Keratinocyte (primary cell): ENCODE measurements at regions not wholly inside any gene's neighbourhood (a gene's known extent, or its start where the extent isn't known, plus 50 kb on each side); places are given as distances from the start of the nearest gene placed in this dataset.
"Not testable (repeated sequence)": the region's sequence is repeated elsewhere in the genome, so short reads cannot be mapped to it uniquely, and the experiment has no call there.

Experiments used
- DNase-seq: peaks from one replicate; pipeline ENCODE4 v3.0.0-alpha.2; 2011; ENCODE audit warnings: low read depth, missing footprints, low spot score
- FAIRE-seq: peaks from 2 replicates; lab custom pipeline; 2011; peaks lifted over from hg19 to GRCh38; lab: Jason Lieb, UNC
- H2AFZ ChIP-seq: 2 replicates; pipeline ENCODE4 v1.6.0; 2012; ENCODE audit warnings: low read length, control low read depth, inconsistent platforms; ENCODE audit not compliant: control insufficient read depth
- H3K27ac ChIP-seq: 2 replicates; pipeline ENCODE4 v1.5.1; 2011; ENCODE audit warnings: low read length; ENCODE audit not compliant: control insufficient read depth, insufficient read depth
- H3K27me3 ChIP-seq: 3 replicates; pipeline ENCODE4 v1.6.0; 2011; ENCODE audit warnings: low read length; ENCODE audit not compliant: control insufficient read depth, insufficient read depth; ENCODE audit errors: extremely low read depth
- H3K36me3 ChIP-seq, 2 experiments: 2 replicates in 1 of 2; 3 replicates in 1 of 2; pipeline ENCODE4 v1.5.1; 2011; ENCODE audit warnings: low read length in 2 of 2, mild to moderate bottlenecking in 1 of 2; ENCODE audit not compliant: control insufficient read depth in 2 of 2, insufficient read depth in 2 of 2; ENCODE audit errors: extremely low read depth in 1 of 2
- H3K4me1 ChIP-seq: 3 replicates; pipeline ENCODE4 v1.5.1; 2011; ENCODE audit warnings: low read length; ENCODE audit not compliant: control insufficient read depth, insufficient read depth; ENCODE audit errors: extremely low read depth
- H3K4me2 ChIP-seq: 3 replicates; pipeline ENCODE4 v1.6.0; 2011; ENCODE audit warnings: low read depth, low read length; ENCODE audit not compliant: control insufficient read depth, insufficient read depth; ENCODE audit errors: extremely low read depth
- H3K4me3 ChIP-seq, 3 experiments: fragments of 200-600 bp in 1 of 3; sonication (generic) in 1 of 3; 2 replicates in 2 of 3; 3 replicates in 1 of 3; pipeline ENCODE4 v1.5.1; 2011 to 2016; ENCODE audit warnings: low read length in 3 of 3, mild to moderate bottlenecking in 3 of 3, control low read depth in 2 of 3, inconsistent platforms in 1 of 3, low read depth in 1 of 3, mixed read lengths in 1 of 3, mixed run types in 1 of 3, moderate library complexity in 1 of 3; ENCODE audit not compliant: control insufficient read depth in 2 of 3, insufficient read depth in 2 of 3; ENCODE audit errors: extremely low read depth in 1 of 3
- H3K79me2 ChIP-seq: 2 replicates; pipeline ENCODE4 v1.6.0; 2012; ENCODE audit warnings: low read length; ENCODE audit not compliant: control insufficient read depth, insufficient read depth
- H3K9ac ChIP-seq: 3 replicates; pipeline ENCODE4 v1.6.0; 2011; ENCODE audit warnings: low read length; ENCODE audit not compliant: control insufficient read depth, insufficient read depth; ENCODE audit errors: extremely low read depth
- H3K9me1 ChIP-seq: 3 replicates; pipeline ENCODE4 v1.6.0; 2011; ENCODE audit warnings: low read length; ENCODE audit not compliant: control insufficient read depth, insufficient read depth; ENCODE audit errors: extremely low read depth
- H3K9me3 ChIP-seq: 2 replicates; pipeline ENCODE4 v1.5.1; 2012; ENCODE audit warnings: low read depth, low read length; ENCODE audit not compliant: control insufficient read depth
- H4K20me1 ChIP-seq: 3 replicates; pipeline ENCODE4 v1.6.0; 2011; ENCODE audit warnings: low read length; ENCODE audit not compliant: control insufficient read depth, insufficient read depth; ENCODE audit errors: extremely low read depth
- CTCF ChIP-seq, 3 experiments: IDR thresholded peaks in 1 of 3; conservative IDR thresholded peaks in 1 of 3; optimal IDR thresholded peaks in 1 of 3; 2 replicates in 2 of 3; 3 replicates in 1 of 3; pipeline versions ENCODE3 to v1.5.1; 2011; ENCODE audit warnings: low read length in 3 of 3, mild to moderate bottlenecking in 3 of 3, moderate library complexity in 2 of 3, control low read depth in 1 of 3, inconsistent platforms in 1 of 3; ENCODE audit not compliant: insufficient read depth in 2 of 3; ENCODE audit errors: extremely low read depth in 1 of 3
- EZH2 ChIP-seq: IDR thresholded peaks from one replicate; pipeline ENCODE4 v1.6.1; 2012; ENCODE audit warnings: inconsistent platforms, mild to moderate bottlenecking, low read length, moderate library complexity
- dilution Hi-C: fragments of 300-500 bp; cut with MboI; formaldehyde crosslinking; loops from one replicate; pipeline ENCODE4 v1.7.0; 2020; ENCODE audit warnings: low sequenced_read_pairs; ENCODE audit not compliant: extremely low pct_ligation_motif_present

DNA sequence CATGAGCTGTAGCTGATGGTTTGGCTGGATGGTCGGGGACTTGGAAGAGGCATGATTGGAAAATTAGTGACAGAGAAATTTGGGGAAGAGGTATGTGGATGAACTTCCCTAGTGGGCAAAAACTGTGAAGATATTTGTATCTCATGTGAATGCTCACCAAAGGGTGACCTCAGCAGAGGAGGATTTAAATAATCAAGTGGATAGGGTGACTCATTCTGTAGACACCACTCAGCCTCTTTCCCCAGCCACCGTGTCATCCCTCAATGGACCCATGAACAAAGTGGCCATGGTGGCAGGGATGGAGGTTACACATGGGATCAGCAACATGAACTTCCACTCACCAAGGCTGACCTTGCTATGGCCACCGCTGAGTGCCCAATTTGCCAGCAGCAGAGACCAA, 60.8 kb upstream of the KRAS start:
- H3K9ac ChIP-seq, result no peak overlapping the region
- H3K27me3 ChIP-seq, result no peaks in the 10 kb centered on the region
- no peak overlapping the region for H2AFZ ChIP-seq
- H3K4me1 ChIP-seq, result peaks cover 7% of the 10 kb centered on the region
- FAIRE-seq (no peak), DNase-seq (no peak)
- no peak overlapping the region for H3K4me3 ChIP-seq
- TF ChIP-seq CTCF (optimal IDR thresholded peaks at IDR 0.05 in 1 of 3, IDR thresholded peaks at IDR 0.05 in 1 of 3, conservative IDR thresholded peaks at IDR 0.05 in 1 of 3; ENCODE audit: extremely low read depth in 1 of 3, insufficient read depth in 2 of 3, low read length in 3 of 3) (no peak), EZH2 (no peak)
- no peaks in the 10 kb centered on the region for H3K79me2 ChIP-seq
- H4K20me1 ChIP-seq, result no peaks in the 10 kb centered on the region
- H3K36me3 ChIP-seq, result no peaks in the 10 kb centered on the region
- dilution Hi-C loops, result no loop called here
- no peak overlapping the region for H3K4me2 ChIP-seq
- H3K9me3 ChIP-seq, result no peaks in the 10 kb centered on the region
- no peak overlapping the region for H3K27ac ChIP-seq
- H3K9me1 ChIP-seq, result no peaks in the 10 kb centered on the region

- H3K79me2 ChIP-seq, H3K27me3 ChIP-seq, H3K4me1 ChIP-seq, H4K20me1 ChIP-seq, H2AFZ ChIP-seq, H3K9me3 ChIP-seq, H3K27ac ChIP-seq, FAIRE-seq, H3K9me1 ChIP-seq, dilution Hi-C loops, H3K4me2 ChIP-seq, H3K9ac ChIP-seq, H3K36me3 ChIP-seq, H3K4me3 ChIP-seq, DNase-seq: not testable (repeated sequence)
Observed at GRCh38 chr12:25310071-25310470, 59.3 kb upstream of the KRAS start.

DNA sequence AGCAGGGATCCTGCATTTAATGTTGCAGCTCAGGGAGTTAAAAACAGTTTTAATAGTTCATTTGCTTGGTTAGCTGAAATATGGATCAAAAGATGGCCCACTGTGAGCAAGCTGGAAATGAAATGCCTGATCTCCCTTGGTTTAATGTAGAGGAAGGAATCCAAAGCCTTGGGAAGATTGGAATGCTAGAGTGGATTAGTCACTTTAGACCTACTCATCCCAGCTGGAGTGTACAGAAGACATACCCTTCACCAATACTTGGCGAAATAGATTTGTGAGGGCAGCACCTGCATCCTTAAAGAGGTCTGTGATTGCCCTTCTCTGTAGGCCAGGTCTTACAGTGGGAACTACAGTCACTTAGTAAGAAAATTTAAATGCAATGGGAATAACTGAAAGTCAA, 58.0 kb upstream of the KRAS start:
- Histone ChIP-seq H3K4me3 (no peak overlapping the region), H3K4me1 (peaks cover 7% of the 10 kb centered on the region), H3K27me3 (no peaks in the 10 kb centered on the region), H3K9me3 (no peaks in the 10 kb centered on the region), H4K20me1 (no peaks in the 10 kb centered on the region), H3K9ac (no peak overlapping the region), H3K79me2 (no peaks in the 10 kb centered on the region), H3K4me2 (no peak overlapping the region), H3K27ac (no peak overlapping the region), H2AFZ (no peak overlapping the region), H3K9me1 (no peaks in the 10 kb centered on the region), H3K36me3 (no peaks in the 10 kb centered on the region)
- FAIRE-seq (peak; percentile 39), DNase-seq (no peak)
- TF ChIP-seq CTCF (optimal IDR thresholded peaks at IDR 0.05 in 1 of 3, IDR thresholded peaks at IDR 0.05 in 1 of 3, conservative IDR thresholded peaks at IDR 0.05 in 1 of 3; ENCODE audit: extremely low read depth in 1 of 3, insufficient read depth in 2 of 3, low read length in 3 of 3) (no peak), EZH2 (no peak)
- dilution Hi-C loops, result no loop called here
